IMR-90 (cell line): ENCODE measurements at regions not wholly inside any gene's neighbourhood (a gene's known extent, or its start where the extent isn't known, plus 50 kb on each side); places are given as distances from the start of the nearest gene placed in this dataset.

Experiments used
- ATAC-seq: fragments of 200-7000 bp; cut with Tn5 transposase; 2 replicates; pipeline ENCODE4 v1.9.1; 2020; ENCODE audit warnings: low read depth, mild to moderate bottlenecking, moderate library complexity
- BruUV-seq: library from RNA; stranded (reverse); fragments of 400-500 nt; replicated peaks from 2 replicates; lab custom pipeline; 2021; lab: Mats Ljungman, UMichigan
- CTCF ChIA-PET: fragments of 300-600 bp; formaldehyde crosslinking; extraction: SDS; loops from one replicate; lab custom pipeline; 2021; ENCODE audit warnings: antibody characterized with exemption; lab: Yijun Ruan, JAX
- POLR2A ChIA-PET: fragments of 300-600 bp; sonication (Branson Sonifier 250); formaldehyde crosslinking; loops from one replicate; lab custom pipeline; 2022; ENCODE audit warnings: antibody characterized with exemption; ENCODE audit not compliant: unreplicated experiment; lab: Charles Lee
- DNase-seq: peaks from one replicate; pipeline ENCODE4 v3.0.0; 2013
- H2AFZ ChIP-seq: replicated peaks from 2 replicates; pipeline ENCODE3; 2013; ENCODE audit warnings: low read length, mild to moderate bottlenecking; ENCODE audit not compliant: poor library complexity
- H2AK5ac ChIP-seq: 2 replicates; pipeline ENCODE4 v1.6.1; 2013; ENCODE audit warnings: low read depth, low read length, inconsistent platforms
- H2AK9ac ChIP-seq: replicated peaks from 2 replicates; pipeline ENCODE3; 2013; ENCODE audit warnings: mild to moderate bottlenecking, low read depth, low read length, moderate library complexity; ENCODE audit not compliant: poor library complexity
- H2BK120ac ChIP-seq: 2 replicates; pipeline ENCODE4 v1.6.1; 2013; ENCODE audit warnings: low read depth, low read length, inconsistent platforms
- H2BK15ac ChIP-seq: 3 replicates; pipeline ENCODE4 v1.6.1; 2013; ENCODE audit warnings: low read depth, low read length, inconsistent platforms
- H2BK20ac ChIP-seq: 2 replicates; pipeline ENCODE4 v1.6.1; 2013; ENCODE audit warnings: low read depth, mild to moderate bottlenecking, inconsistent platforms, low read length, moderate library complexity
- H2BK5ac ChIP-seq: 2 replicates; pipeline ENCODE4 v1.6.1; 2013; ENCODE audit warnings: mild to moderate bottlenecking, low read depth, low read length, inconsistent platforms; ENCODE audit not compliant: poor library complexity, severe bottlenecking
- H3K14ac ChIP-seq: replicated peaks from 2 replicates; pipeline ENCODE4 v1.6.1; 2013; ENCODE audit warnings: low read depth, low read length, inconsistent platforms
- H3K18ac ChIP-seq: 2 replicates; pipeline ENCODE4 v1.6.1; 2013; ENCODE audit warnings: low read depth, low read length, control low read depth
- H3K23ac ChIP-seq: 2 replicates; pipeline ENCODE4 v1.6.1; 2013; ENCODE audit warnings: low read depth, low read length, inconsistent platforms
- H3K27ac ChIP-seq: 2 replicates; pipeline ENCODE4 v1.5.1; 2013; ENCODE audit warnings: mild to moderate bottlenecking, control low read depth, low read length; ENCODE audit not compliant: insufficient read depth
- H3K27me3 ChIP-seq: 2 replicates; pipeline ENCODE4 v1.6.1; 2013; ENCODE audit warnings: low read length; ENCODE audit not compliant: control insufficient read depth, insufficient read depth
- H3K36me3 ChIP-seq: 2 replicates; pipeline ENCODE4 v1.6.1; 2013; ENCODE audit warnings: low read length, mixed read lengths; ENCODE audit not compliant: control insufficient read depth, insufficient read depth
- H3K4ac ChIP-seq: 2 replicates; pipeline ENCODE4 v1.6.1; 2013; ENCODE audit warnings: low read depth, low read length, inconsistent platforms
- H3K4me1 ChIP-seq: 2 replicates; pipeline ENCODE4 v1.6.1; 2013; ENCODE audit warnings: low read length, mixed read lengths; ENCODE audit not compliant: control insufficient read depth, insufficient read depth
- H3K4me2 ChIP-seq: 2 replicates; pipeline ENCODE4 v1.6.1; 2013; ENCODE audit warnings: low read depth, mild to moderate bottlenecking, control low read depth, low read length, moderate library complexity
- H3K4me3 ChIP-seq: 2 replicates; pipeline ENCODE4 v1.5.1; 2013; ENCODE audit warnings: low read depth, mild to moderate bottlenecking, control low read depth, low read length, moderate library complexity; ENCODE audit not compliant: insufficient read depth
- H3K56ac ChIP-seq: 2 replicates; pipeline ENCODE4 v1.6.1; 2013; ENCODE audit warnings: low read length, inconsistent platforms; ENCODE audit not compliant: insufficient read depth; ENCODE audit errors: extremely low read depth
- H3K79me1 ChIP-seq, 2 experiments: 2 replicates each; pipeline ENCODE4 v1.6.1; 2013; ENCODE audit warnings: low read length in 2 of 2, inconsistent platforms in 1 of 2, low read depth in 1 of 2
- H3K9ac ChIP-seq: 2 replicates; pipeline ENCODE4 v1.6.1; 2013; ENCODE audit warnings: low read depth, low read length, control low read depth
- H3K9me1 ChIP-seq: 2 replicates; pipeline ENCODE4 v1.6.1; 2013; ENCODE audit warnings: low read length, inconsistent platforms; ENCODE audit not compliant: insufficient read depth
- H3K9me3 ChIP-seq: 2 replicates; pipeline ENCODE4 v1.6.1; 2013; ENCODE audit warnings: low read length; ENCODE audit not compliant: control insufficient read depth, insufficient read depth
- H4K20me1 ChIP-seq: 2 replicates; pipeline ENCODE4 v1.6.1; 2013; ENCODE audit warnings: low read length, inconsistent platforms; ENCODE audit not compliant: insufficient read depth
- H4K5ac ChIP-seq: 2 replicates; pipeline ENCODE4 v1.6.1; 2013; ENCODE audit warnings: mild to moderate bottlenecking, low read depth, low read length, control low read depth
- H4K8ac ChIP-seq, 2 experiments: 2 replicates each; pipeline ENCODE4 v1.6.1; 2013; ENCODE audit warnings: low read depth in 2 of 2, low read length in 2 of 2, control low read depth in 1 of 2, inconsistent platforms in 1 of 2
- H4K91ac ChIP-seq: 2 replicates; pipeline ENCODE4 v1.6.1; 2013; ENCODE audit warnings: low read depth, low read length, inconsistent platforms; ENCODE audit not compliant: insufficient read depth
- CHD1 ChIP-seq: IDR thresholded peaks from 2 replicates; pipeline ENCODE4 v1.6.1; 2012; ENCODE audit warnings: low read depth, low read length, improper control_type of control experiment
- CTCF ChIP-seq: conservative IDR thresholded peaks from 2 replicates; pipeline ENCODE4 v1.5.1; 2012; ENCODE audit warnings: mild to moderate bottlenecking, low read depth, low read length, improper control_type of control experiment
- MAFK ChIP-seq: IDR thresholded peaks from 2 replicates; pipeline ENCODE4 v1.6.1; 2012; ENCODE audit warnings: low read depth, low read length, improper control_type of control experiment
- MAZ ChIP-seq: IDR thresholded peaks from 2 replicates; pipeline ENCODE4 v1.6.1; 2012; ENCODE audit warnings: low read depth, mild to moderate bottlenecking, low read length, improper control_type of control experiment, moderate library complexity, borderline replicate concordance
- NFE2L2 ChIP-seq: fragments of 150-350 bp; IDR thresholded peaks from 2 replicates; pipeline ENCODE4 v1.6.1; 2016; ENCODE audit warnings: low read depth, mild to moderate bottlenecking, low read length
- RFX5 ChIP-seq: IDR thresholded peaks from 2 replicates; pipeline ENCODE4 v1.8.0; 2012; ENCODE audit warnings: low read depth, mild to moderate bottlenecking, low read length, moderate library complexity
- USF2 ChIP-seq: fragments of 150-350 bp; IDR thresholded peaks from 2 replicates; pipeline ENCODE4 v1.6.1; 2017; ENCODE audit warnings: mild to moderate bottlenecking, antibody characterized with exemption, low read length, low read depth
- WGBS, 2 experiments: methylation state at CpG; one replicate each; pipeline versions ENCODE4 v1.1.5 to v1.1.7; 2013; ENCODE audit warnings: missing lambda C conversion rate in 2 of 2; ENCODE audit not compliant: insufficient read length in 1 of 2; ENCODE audit errors: extremely low coverage in 2 of 2; 5-methylcytosine and 5-hydroxymethylcytosine counted together
- dilution Hi-C: fragments of 300-500 bp; cut with HindIII; formaldehyde crosslinking; loops from one replicate; pipeline ENCODE4 v1.14.3; 2018; ENCODE audit warnings: low sequenced_read_pairs; ENCODE audit not compliant: unreplicated experiment
- in situ Hi-C: fragments of 300-500 bp; cut with MboI; formaldehyde crosslinking; loops from 3 replicates; pipeline ENCODE4 v1.14.3; 2019; ENCODE audit warnings: low sequenced_read_pairs, inconsistent platforms, mixed read lengths
- intact Hi-C: fragments of 100-400 bp; cut with micrococcal nuclease; formaldehyde crosslinking; loops from 2 replicates; pipeline ENCODE4 v1.10.0; 2022

- no peak for ATAC-seq
- POLR2A ChIA-PET: no interaction called here
- WGBS, 2 experiments: no CpG with 5 or more reads among the region's 1 CpG
- Histone ChIP-seq H3K27ac (no peak overlapping the region), H3K36me3 (no peaks in the 10 kb centered on the region), H2BK20ac (no peak overlapping the region), H3K9me3 (no peaks in the 10 kb centered on the region), H3K56ac (no peak overlapping the region), H3K23ac (no peak overlapping the region), H3K79me1 (no peaks in the 10 kb centered on the region), H2AK5ac (no peak overlapping the region), H4K20me1 (no peaks in the 10 kb centered on the region), H2BK5ac (no peak overlapping the region), H2AK9ac (no peak overlapping the region), H3K27me3 (no peaks in the 10 kb centered on the region), H3K9me1 (no peaks in the 10 kb centered on the region), H2BK120ac (no peak overlapping the region), H4K5ac (no peak overlapping the region), H4K91ac (no peak overlapping the region), H3K14ac (no peak overlapping the region), H4K8ac (no peak overlapping the region), H3K4me3 (no peak overlapping the region), H3K4me1 (no peaks in the 10 kb centered on the region), H2BK15ac (no peak overlapping the region), H3K4ac (no peak overlapping the region), H3K4me2 (no peak overlapping the region), H2AFZ (no peak overlapping the region), H3K18ac (no peak overlapping the region), H3K9ac (no peak overlapping the region)
- intact Hi-C loops (no loop called here), in situ Hi-C loops (no loop called here), dilution Hi-C loops (no loop called here)
- no peak for TF ChIP-seq CHD1
- TF ChIP-seq USF2: no peak
- no peak for TF ChIP-seq MAFK
- no peak for TF ChIP-seq NFE2L2
- TF ChIP-seq MAZ: no peak
- TF ChIP-seq RFX5: no peak
- no peak for TF ChIP-seq CTCF
- DNase-seq: no peak
- no TSS peak for BruUV-seq
- CTCF ChIA-PET: interaction anchor here (0.6 to 0.7 kb wide), 3 partner anchors 296 to 630 kb away, joined by 3 read pairs; no protein-coding TSS in a partner anchor
Observed at GRCh38 chr7:17009933-17010332, 128.2 kb upstream of the AGR3 start.
